ENCODE measurements at regions not wholly inside any gene's neighbourhood (a gene's known extent, or its start where the extent isn't known, plus 50 kb on each side); places are given as distances from the start of the nearest gene placed in this dataset.

DNA sequence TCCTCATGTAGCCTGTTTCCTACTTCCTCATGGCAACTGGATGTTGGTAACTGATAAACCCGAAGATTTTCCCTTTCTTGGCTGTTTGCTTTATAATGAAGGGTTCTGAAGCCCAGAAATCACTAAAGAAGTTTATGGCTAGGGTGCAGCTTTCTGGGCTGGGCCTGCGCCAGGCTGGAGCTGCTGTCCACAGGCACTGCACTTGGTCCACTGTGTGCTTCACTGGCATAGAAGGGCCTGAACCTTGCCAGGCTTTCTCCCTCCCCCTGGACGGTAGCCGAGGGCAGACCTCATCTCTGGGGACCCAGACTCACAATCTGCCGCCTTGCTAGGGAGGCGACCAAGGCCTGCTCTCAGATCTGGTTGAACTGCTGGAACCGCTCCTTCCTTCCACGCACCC is 133.3 kb upstream of the SPRED2 start:
- H3K9ac ChIP-seq (ENCODE audit: low read length) = no peak overlapping the region
- DNase-seq (ENCODE audit: low read depth) (no peak), FAIRE-seq (no peak)
- H3K27me3 ChIP-seq (ENCODE audit: insufficient read depth, low read length) = peaks cover 5% of the 10 kb centered on the region
- no peaks in the 10 kb centered on the region for H3K9me3 ChIP-seq (ENCODE audit: insufficient read depth, low read depth, low read length)
- peaks cover 3% of the 10 kb centered on the region for H3K9me3 Mint-ChIP-seq (ENCODE audit: unreplicated experiment)
- H3K4me3 Mint-ChIP-seq (ENCODE audit: unreplicated experiment) = no peak overlapping the region
- H3K4me1 Mint-ChIP-seq (ENCODE audit: low read depth, unreplicated experiment) = peaks cover 11% of the 10 kb centered on the region
- no peaks in the 10 kb centered on the region for H3K36me3 ChIP-seq (ENCODE audit: insufficient read depth, low read length)
- H3K27ac Mint-ChIP-seq (ENCODE audit: unreplicated experiment) = no peak overlapping the region
- H3K79me2 ChIP-seq (ENCODE audit: insufficient read depth, low read length) = no peaks in the 10 kb centered on the region
- H4K20me1 ChIP-seq (ENCODE audit: insufficient read depth, low read length) = no peaks in the 10 kb centered on the region
- H3K36me3 Mint-ChIP-seq (ENCODE audit: low read depth, unreplicated experiment) = peaks cover 2% of the 10 kb centered on the region
- H3K27me3 Mint-ChIP-seq (ENCODE audit: low read depth, unreplicated experiment) = peaks cover 10% of the 10 kb centered on the region
- TF ChIP-seq, protein P1, sequence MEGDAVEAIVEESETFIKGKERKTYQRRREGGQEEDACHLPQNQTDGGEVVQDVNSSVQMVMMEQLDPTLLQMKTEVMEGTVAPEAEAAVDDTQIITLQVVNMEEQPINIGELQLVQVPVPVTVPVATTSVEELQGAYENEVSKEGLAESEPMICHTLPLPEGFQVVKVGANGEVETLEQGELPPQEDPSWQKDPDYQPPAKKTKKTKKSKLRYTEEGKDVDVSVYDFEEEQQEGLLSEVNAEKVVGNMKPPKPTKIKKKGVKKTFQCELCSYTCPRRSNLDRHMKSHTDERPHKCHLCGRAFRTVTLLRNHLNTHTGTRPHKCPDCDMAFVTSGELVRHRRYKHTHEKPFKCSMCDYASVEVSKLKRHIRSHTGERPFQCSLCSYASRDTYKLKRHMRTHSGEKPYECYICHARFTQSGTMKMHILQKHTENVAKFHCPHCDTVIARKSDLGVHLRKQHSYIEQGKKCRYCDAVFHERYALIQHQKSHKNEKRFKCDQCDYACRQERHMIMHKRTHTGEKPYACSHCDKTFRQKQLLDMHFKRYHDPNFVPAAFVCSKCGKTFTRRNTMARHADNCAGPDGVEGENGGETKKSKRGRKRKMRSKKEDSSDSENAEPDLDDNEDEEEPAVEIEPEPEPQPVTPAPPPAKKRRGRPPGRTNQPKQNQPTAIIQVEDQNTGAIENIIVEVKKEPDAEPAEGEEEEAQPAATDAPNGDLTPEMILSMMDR (IDR thresholded peaks at IDR 0.05; ENCODE audit: insufficient read depth, low read depth, low read length) = no peak
- TF ChIP-seq EZH2 (IDR thresholded peaks at IDR 0.05; ENCODE audit: insufficient read depth, low read length) = no peak
- H3K27ac ChIP-seq (ENCODE audit: low read depth, low read length) = no peak overlapping the region
- H3K4me2 ChIP-seq (ENCODE audit: low read length) = no peak overlapping the region
- H3K4me3 ChIP-seq (ENCODE audit: insufficient read depth, low read depth, low read length) = no peak overlapping the region
- H3K4me1 ChIP-seq (ENCODE audit: insufficient read depth, low read length) = no peaks in the 10 kb centered on the region
- no peak overlapping the region for H2AFZ ChIP-seq (ENCODE audit: low read depth, low read length)

DNA sequence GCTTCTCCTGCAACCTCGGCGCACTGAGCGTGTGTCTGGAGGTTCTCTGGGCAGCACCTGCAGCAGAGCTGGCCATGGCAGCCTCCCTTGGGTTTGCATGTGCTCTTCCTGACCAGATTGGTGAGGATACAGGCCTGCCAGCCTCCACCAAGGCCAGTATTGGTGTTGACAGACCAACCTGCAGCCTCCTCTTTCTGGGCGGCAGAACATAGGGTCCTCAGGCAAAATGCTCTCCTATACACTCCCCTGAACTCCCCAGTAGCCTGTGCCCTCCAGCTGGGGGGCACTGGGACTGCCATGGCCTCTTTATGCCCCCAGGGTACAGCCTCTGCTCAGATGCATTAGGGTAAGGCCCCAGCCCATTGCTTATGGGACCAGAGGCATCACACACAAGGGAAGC is 131.9 kb upstream of the SPRED2 start:
- Mint-ChIP-seq H3K27ac (ENCODE audit: unreplicated experiment) (no peak overlapping the region), H3K36me3 (ENCODE audit: low read depth, unreplicated experiment) (peaks cover 2% of the 10 kb centered on the region), H3K27me3 (ENCODE audit: low read depth, unreplicated experiment) (peaks cover 10% of the 10 kb centered on the region), H3K9me3 (ENCODE audit: unreplicated experiment) (no peaks in the 10 kb centered on the region), H3K4me1 (ENCODE audit: low read depth, unreplicated experiment) (peaks cover 11% of the 10 kb centered on the region), H3K4me3 (ENCODE audit: unreplicated experiment) (no peak overlapping the region)
- Histone ChIP-seq H3K9ac (ENCODE audit: low read length) (no peak overlapping the region), H3K27me3 (ENCODE audit: insufficient read depth, low read length) (peaks cover 5% of the 10 kb centered on the region), H3K36me3 (ENCODE audit: insufficient read depth, low read length) (no peaks in the 10 kb centered on the region), H3K79me2 (ENCODE audit: insufficient read depth, low read length) (no peaks in the 10 kb centered on the region), H4K20me1 (ENCODE audit: insufficient read depth, low read length) (no peaks in the 10 kb centered on the region), H3K9me3 (ENCODE audit: insufficient read depth, low read depth, low read length) (no peaks in the 10 kb centered on the region), H3K4me1 (ENCODE audit: insufficient read depth, low read length) (no peaks in the 10 kb centered on the region), H2AFZ (ENCODE audit: low read depth, low read length) (no peak overlapping the region), H3K4me2 (ENCODE audit: low read length) (no peak overlapping the region), H3K4me3 (ENCODE audit: insufficient read depth, low read depth, low read length) (no peak overlapping the region), H3K27ac (ENCODE audit: low read depth, low read length) (no peak overlapping the region)
- no peak for TF ChIP-seq EZH2 (IDR thresholded peaks at IDR 0.05; ENCODE audit: insufficient read depth, low read length)
- TF ChIP-seq, protein P1 (IDR thresholded peaks at IDR 0.05; ENCODE audit: insufficient read depth, low read depth, low read length) = no peak
- DNase-seq (ENCODE audit: low read depth) (no peak), FAIRE-seq (no peak)

DNA sequence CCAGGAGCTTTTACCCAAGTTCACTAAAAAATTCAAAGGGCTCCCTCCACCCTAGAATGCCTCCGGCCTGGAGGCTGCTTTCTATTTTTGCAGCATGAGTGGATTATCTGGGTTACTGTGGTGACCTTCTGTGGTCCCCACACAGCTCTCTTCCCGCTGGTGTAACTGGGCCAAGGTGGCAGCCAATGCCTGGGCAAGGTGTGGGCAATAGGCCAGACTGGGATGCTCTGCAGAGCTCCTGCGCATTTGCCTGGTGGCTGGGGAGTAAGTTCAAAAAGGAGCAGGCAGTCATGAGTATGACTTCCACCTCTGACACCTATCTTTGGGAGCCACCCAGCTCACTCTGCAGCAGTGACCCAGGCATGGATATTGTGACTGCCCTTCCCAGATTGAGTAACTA is 130.5 kb upstream of the SPRED2 start:
- H3K27me3 ChIP-seq (ENCODE audit: insufficient read depth, low read length) = peaks cover 5% of the 10 kb centered on the region
- TF ChIP-seq EZH2 (IDR thresholded peaks at IDR 0.05; ENCODE audit: insufficient read depth, low read length) = no peak
- TF ChIP-seq, protein P1 (IDR thresholded peaks at IDR 0.05; ENCODE audit: insufficient read depth, low read depth, low read length) = no peak
- no peaks in the 10 kb centered on the region for H3K36me3 ChIP-seq (ENCODE audit: insufficient read depth, low read length)
- no peak for DNase-seq (ENCODE audit: low read depth)
- no peak overlapping the region for H3K4me3 ChIP-seq (ENCODE audit: insufficient read depth, low read depth, low read length)
- no peak overlapping the region for H2AFZ ChIP-seq (ENCODE audit: low read depth, low read length)
- H3K79me2 ChIP-seq (ENCODE audit: insufficient read depth, low read length) = no peaks in the 10 kb centered on the region
- no peaks in the 10 kb centered on the region for H3K4me1 ChIP-seq (ENCODE audit: insufficient read depth, low read length)
- no peak overlapping the region for H3K27ac ChIP-seq (ENCODE audit: low read depth, low read length)
- Mint-ChIP-seq H3K9me3 (ENCODE audit: unreplicated experiment) (no peaks in the 10 kb centered on the region), H3K27me3 (ENCODE audit: low read depth, unreplicated experiment) (peaks cover 12% of the 10 kb centered on the region), H3K36me3 (ENCODE audit: low read depth, unreplicated experiment) (peaks cover 2% of the 10 kb centered on the region), H3K4me3 (ENCODE audit: unreplicated experiment) (no peak overlapping the region), H3K4me1 (ENCODE audit: low read depth, unreplicated experiment) (peaks cover 5% of the 10 kb centered on the region), H3K27ac (ENCODE audit: unreplicated experiment) (no peak overlapping the region)
- H3K9me3 ChIP-seq (ENCODE audit: insufficient read depth, low read depth, low read length) = no peaks in the 10 kb centered on the region
- FAIRE-seq = no peak
- H3K9ac ChIP-seq (ENCODE audit: low read length) = no peak overlapping the region
- no peaks in the 10 kb centered on the region for H4K20me1 ChIP-seq (ENCODE audit: insufficient read depth, low read length)
- no peak overlapping the region for H3K4me2 ChIP-seq (ENCODE audit: low read length)
